HG03558 (cell line): ENCODE measurements at regions not wholly inside any gene's neighbourhood (a gene's known extent, or its start where the extent isn't known, plus 50 kb on each side); places are given as distances from the start of the nearest gene placed in this dataset.
"Not testable (repeated sequence)": the region's sequence is repeated elsewhere in the genome, so short reads cannot be mapped to it uniquely, and the experiment has no call there.

Experiments used
- ATAC-seq: cut with Tn5 transposase; IDR thresholded peaks from one replicate; pipeline ENCODE4 v1.9.1; 2021; ENCODE audit warnings: moderate number of reproducible peaks; ENCODE audit not compliant: unreplicated experiment; ENCODE audit errors: extremely low read depth

DNA sequence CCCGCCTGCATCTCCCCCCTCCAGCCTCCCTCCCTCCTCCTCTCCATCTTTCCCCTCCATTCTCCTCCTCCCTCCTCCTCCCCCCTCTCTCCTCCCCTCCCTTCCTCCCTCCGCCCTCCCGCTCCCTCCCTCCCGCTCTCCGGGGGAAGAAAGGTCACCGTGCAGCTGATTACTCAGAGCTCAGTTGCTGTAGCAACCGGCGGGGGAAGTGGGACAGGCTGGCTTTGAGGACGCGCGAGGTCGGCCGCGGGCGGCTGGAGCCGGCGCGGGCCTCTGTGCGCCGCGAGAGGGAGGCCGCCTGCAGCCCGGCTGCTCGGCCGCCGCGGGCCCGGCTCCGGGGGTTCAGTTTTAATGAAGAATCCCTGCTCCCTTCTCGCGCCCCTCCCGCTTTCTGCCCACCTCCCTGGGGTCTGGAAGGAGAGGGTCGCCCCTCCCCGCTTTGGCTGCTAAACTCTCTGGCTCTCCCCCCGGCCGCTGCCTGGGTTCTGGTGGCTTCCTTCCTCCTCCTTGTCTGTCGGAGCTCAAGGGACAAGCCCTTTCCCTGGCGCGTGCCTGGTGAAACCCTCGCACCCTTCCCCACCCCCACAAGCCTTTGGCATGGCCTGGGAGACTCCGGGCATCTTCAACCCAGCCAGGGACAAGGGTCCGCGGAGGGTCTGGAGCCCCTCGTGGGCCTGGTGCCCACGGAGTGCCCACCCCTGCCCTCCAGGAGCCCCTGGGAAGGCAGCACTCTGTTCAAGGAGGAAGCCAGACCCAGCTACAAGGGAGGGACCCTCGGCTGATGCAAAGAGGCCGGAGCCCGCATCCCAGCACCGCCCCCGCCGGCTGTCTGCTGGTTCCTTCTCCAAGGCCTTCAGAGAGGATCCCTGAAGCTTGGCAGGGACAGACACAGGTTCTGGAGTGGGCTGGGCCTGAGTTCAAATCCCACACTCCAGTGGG lies 160.3 kb downstream of the C9orf50 start:
- ATAC-seq = peak; percentile 53

DNA sequence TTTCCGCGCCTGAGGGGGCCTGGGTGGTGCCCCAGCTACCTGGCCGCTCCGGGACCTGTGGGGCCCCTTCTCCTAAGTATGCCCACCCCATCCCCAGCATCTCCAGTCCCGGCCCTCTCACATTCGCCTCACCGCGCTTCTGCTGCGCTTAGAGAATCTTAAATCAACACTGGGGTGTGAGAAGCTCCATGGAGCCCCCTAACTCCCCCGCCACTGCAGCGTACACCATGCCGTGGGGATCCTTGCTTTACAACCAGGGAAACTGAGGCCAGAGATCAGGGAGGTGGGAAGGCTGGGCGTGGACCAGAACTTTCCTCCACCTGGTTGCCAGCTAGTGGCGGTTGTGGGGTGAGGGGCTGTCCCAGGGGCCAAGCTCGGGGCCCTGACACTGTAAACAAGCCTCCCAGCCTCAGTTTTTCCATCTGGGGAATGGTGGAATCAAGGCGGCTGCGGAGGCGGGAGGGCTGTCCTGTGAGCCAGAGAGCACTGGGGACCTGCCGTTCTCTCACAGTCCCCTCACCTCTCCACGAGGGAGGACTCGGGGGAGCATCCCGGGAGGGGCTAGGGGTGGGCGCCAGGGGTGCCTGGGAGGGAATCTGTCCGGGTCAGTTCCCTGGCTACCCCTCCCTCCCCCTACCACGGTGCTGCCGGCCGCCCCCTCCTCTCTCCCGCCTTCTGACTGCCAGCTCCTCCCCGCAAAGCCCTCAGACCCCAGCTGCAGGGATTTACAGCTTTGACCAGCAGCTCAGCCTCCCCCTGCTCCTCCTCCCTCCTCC lies 161.2 kb downstream of the C9orf50 start:
- no peak for ATAC-seq

DNA sequence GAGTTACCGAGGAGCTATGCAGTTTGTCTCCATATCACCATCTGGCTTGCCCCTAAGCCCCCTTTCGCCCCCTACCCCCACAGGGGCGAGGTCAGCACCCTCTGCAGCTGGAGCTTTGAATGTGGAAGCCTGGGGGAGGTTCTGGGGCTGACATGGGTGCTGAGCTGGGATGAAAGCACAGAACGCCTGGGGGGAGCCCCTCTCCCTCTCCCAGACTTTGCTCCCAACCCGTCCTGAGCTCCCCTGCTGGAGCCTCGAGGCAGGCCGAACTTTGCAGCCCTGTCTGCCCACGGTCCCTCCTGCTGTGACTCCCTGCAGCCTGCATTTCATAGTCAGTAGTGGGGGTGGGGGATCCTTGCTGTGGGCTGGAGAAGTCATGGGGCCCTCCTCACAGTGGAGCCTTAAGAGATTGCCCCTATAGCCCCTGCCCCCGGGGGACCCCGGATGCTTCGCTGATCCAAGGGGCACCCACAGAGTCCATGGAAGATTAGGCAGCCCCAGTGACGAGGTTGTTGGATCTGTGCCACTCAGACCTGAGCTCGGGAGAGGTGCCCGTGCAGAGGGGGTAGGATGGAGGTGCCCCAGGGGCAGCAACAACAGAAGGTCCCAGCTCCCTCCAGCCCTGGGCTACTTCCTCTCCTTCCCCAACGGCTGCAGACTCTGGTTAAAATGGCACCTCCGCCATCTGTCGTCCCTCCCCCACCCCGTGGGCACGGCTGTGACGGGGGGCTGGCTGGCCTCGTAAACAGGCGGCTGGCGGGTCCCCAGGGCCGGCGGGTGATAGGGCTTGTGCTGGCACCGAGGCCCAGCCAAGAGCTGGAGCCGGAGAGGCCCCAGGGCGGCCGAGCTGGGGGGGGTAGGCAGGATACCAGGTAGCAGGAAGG lies 162.0 kb downstream of the C9orf50 start:
- no peak for ATAC-seq

DNA sequence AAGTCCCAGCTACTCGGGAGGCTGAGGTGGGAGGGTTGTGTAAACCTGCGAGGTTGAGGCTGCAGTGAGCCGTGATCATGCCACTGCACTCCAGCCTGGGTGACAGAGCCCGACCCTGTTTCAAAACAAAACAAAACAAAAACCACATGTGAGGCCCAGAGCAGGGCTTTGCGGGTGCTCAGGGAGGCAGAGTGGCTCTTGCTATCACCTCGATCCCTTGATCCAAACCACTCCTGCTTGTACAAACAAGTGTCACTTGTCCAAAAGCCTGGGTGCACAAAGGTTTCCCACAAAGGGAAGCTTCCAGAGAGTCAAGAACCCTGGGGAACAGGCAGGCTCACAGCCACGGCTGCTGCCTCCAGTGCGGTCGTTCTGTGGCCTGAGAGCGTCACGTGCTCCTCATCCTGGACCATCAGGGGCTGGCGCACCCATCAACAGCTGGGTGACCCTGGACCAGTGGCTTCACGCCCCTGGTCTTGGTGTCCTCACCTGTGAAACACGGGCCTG lies 162.7 kb downstream of the C9orf50 start:
- no peak for ATAC-seq

DNA sequence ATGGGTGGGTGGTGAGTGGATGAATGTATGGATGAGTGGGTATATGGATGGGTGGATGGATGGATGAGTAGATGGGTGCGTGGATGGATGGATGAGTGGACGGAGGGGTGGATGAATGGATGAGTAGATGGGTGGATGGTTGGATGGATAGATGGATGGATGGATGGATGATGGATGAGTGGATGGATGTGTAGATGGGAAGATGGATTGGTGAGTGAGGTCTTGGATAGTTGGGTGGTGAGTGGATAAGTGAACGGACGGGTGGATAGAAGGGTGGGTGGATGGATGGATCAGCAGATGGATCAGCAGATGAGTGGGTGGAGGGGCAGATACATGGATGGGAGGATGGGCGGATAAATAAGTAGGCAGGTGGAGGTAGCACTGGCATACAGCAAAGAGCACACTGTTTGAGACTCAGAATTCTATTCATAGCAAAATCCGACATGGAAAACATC lies 163.5 kb downstream of the C9orf50 start:
- no peak for ATAC-seq

DNA sequence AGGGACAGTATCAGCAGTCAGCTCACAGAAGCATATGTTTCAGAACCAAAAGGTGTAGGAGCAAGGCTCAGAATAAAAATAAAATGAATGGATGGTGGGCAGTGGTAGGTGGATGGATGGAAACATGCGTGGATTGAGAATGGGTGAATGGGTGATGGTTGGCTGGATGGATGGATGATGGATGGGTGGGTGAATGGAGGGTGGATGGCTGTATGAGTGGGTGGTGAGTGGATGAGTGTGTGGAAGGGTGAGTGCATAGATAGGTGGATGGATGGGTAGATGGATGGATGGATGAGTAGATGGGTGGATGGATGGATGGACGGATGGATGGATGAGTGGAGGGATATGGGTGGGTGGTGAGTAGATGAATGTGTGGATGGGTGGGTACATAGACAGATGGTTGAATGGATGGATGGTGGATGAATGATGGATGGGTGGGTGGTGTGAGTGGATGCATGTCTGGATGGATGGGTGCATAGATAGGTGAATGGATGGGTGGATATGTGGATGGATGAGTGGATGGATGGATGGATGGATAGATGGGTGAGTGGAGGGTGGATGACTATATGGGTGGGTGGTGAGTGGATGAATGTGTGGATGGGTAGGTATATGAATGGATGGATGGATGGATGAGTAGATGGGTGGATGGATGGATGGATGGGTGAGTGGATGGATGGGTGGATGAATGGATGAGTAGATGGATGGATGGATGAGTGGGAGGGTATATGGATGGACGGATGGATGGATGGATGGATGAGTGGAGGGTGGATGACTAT lies 164.2 kb downstream of the C9orf50 start:
- no peak for ATAC-seq

DNA sequence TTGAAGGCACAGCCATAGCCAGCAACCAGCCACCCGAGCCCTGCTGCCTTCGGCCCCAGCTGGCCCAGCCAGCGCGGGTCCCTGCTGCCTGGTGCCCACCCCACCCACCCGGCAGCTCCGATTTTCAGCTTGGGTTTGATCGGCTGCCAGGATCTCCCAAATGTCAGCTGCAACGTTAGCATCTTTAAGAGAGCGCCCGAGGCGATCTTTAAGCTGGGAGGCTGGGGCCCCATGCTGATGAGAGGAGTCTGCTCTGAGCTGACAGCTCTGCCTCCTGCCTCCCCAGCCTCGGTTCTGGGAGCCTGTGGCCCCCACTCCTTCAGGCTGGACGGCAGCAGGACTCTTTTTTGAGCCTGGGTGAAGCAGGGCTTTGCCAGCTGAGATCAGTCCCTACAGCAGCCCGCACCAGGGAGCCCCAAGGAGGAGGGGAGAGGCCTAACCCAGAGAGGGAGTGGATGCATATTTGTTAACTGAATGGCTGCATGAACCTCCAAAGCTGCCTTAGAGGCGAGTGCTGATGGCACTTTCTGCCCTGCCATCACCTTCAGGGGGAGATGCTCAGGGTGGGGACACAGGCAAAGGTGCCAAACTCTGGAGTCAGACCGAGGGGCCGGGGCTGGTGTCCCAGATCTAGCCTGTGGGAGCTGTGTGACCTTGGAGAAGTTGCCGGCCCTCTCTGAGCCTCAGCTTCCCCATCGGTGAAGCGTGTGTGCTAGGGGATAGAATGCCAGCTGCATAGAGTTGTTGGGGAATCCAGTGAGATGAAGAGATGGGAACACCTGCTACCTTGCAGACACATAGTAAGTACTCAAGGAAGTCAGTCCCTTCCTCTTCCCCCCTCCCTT lies 165.5 kb downstream of the C9orf50 start:
- ATAC-seq = no peak

DNA sequence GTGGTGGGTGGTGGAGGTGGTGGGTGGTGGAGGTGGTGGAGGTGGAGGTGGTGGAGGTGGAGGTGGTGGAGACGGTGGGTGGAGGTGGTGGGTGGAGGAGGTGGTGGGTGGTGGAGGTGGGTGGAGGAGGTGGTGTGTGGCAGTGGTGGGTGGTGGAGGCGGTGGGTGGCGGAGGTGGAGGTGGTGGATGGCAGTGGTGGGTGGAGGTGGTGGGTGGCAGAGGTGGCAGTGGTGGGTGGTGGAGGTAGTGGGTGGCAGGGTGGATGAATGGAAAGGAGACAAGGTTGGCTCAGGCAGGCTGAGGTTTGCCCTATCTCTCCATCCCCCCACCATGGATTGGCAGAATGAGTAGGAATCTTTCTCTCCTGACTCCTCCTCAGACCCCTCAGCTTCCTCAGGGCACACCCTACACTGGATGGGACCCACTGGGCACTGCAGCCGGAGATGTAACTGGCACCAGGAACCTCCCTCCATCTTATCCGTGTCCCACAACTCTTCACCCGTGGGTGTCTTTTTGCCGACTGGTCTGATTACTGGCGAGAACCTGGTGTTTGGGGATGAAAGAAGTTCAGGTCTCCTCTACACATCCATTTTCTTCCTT lies 166.3 kb downstream of the C9orf50 start:
- ATAC-seq = no peak

DNA sequence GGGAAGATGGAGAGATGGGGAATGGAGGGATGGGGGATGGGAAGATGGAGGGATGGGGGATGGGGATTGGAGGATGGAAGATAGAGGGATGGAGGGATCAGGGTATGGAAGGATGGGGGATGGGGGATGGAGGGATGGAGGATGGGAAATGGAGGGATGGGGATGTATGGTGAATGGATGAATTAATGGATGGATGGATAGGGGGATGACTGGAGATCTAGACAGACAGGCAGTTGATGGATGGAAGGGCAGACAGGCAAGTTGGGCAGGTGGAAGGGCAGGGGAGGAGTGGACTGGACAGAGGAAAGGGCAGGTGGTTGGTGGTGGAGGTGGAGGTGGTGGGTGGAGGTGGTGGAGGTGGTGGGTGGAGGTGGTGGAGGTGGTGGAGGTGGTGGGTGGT lies 167.2 kb downstream of the C9orf50 start:
- no peak for ATAC-seq

DNA sequence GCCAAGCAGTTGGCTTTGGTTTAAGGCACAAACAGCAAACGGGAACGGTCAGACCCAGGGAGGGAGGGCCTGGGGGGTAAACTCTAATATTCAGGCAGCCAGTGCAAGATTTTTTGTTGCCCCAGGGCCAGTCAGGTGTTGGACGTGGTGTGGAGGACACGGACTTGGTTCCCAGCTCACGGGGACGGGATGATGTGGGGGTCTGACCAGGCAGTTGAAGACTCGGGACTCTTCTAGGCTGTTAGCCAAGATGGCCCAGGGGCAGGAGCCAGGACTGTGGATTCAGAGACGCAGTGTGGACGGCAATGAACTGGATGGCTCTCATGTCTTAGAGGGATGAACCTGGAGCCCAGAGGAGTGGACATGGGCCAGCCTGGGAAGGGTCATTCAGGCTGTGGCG lies 169.2 kb downstream of the C9orf50 start:
- no peak for ATAC-seq

DNA sequence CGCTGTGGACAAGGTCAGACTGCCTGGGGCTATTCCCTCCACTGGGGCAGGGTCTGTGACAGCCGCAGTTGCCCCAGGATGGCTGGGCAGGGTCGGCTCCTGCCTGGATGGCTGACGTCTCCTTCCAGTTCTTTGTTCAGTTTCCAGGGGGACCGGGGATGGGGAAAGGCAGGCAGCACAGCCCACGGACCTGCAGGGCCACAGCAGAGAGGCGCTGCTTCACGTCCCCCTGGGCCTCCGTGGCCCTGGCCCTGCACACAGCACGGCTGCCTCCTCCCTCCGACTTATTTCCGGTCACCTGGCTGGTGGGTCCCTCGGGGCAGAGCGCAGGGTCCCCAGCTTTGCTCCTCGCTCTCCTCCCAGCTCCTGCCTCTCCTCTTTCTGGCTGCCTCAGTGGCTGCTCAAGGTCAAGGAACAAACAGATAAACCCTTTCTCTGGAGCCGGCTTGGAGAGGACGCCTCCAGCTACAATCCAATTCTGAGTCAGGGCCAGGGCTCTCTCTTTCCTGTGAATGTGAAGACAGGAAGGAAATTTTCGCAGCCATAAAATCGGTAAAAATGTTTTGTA lies 169.7 kb downstream of the C9orf50 start:
- no peak for ATAC-seq

DNA sequence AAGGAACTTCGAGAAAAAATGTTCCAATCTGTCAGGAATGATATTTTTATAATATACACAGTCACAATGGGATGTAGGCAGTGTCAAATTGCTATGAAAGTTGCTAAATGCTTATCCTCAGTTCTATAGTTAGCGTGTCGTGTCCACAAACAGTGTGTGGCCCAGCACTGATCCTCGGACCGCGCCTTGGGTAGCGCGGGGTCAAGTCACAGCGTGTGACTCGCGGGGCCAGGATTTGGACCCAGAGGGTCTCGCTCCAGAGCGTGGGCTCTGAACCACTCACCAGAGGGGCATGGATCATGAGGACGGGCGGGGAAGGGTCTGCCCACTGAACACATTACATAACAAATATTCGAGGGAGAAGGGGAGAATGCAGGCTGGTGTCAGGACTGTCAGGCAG lies 171.8 kb downstream of the C9orf50 start:
- no peak for ATAC-seq

DNA sequence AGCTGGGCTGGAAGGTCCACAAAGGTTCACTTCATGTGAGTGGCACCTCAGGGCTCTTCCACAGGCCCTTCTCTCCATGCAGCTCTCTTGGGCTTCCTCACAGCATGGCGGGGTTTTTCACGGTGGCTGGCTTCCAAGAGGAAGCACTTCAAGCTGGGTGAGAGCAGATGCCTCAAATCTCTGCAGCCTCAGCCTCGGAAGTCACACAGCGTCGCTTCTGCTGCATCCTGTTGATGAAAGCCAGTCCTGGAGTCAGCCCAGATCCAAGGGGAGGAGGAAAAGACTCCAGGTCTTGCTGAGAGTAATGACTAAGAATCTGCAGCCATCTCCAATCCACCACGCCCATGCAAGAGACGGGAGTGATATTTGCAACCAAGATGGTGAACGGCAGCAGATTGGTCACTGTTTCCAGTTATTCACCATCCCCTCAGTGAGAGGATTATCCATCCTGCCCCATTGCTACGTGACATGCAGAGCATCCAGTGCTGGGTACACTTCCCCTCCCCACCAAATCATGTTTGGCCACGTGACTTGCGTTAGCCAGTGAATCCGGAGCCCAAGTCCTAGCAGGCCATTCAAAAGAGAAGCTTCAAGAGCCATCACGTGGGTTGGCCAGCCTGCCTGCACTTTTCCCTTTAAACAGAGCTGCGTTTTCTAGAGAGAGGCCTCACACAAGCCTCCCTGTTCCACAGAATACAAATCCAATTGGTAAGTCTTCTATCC lies 173.9 kb downstream of the C9orf50 start:
- no peak for ATAC-seq

DNA sequence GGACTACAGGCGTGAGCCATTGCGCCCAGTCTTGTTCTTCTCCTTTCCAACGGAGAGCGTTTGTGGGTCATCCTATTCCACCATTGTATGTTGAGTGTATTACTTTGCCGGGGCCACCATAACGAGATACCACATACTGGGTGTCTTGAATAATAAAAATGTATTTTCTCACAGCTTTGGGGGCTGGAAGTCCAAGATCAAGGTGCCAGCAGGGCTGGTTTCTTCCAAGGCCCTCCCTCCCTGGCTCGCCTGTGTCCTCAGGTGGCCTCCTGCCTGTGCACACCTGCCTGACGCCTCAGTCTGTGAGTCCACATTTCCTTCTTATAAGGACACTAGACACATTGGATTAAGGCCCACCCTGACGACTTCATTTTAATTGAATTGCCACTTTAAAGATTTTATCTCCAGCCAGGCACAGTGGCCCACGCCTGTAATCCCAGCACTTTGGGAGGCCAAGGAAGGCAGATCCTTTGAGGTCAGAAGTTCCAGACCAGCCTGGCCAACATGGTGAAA lies 175.1 kb downstream of the C9orf50 start:
- no peak for ATAC-seq

DNA sequence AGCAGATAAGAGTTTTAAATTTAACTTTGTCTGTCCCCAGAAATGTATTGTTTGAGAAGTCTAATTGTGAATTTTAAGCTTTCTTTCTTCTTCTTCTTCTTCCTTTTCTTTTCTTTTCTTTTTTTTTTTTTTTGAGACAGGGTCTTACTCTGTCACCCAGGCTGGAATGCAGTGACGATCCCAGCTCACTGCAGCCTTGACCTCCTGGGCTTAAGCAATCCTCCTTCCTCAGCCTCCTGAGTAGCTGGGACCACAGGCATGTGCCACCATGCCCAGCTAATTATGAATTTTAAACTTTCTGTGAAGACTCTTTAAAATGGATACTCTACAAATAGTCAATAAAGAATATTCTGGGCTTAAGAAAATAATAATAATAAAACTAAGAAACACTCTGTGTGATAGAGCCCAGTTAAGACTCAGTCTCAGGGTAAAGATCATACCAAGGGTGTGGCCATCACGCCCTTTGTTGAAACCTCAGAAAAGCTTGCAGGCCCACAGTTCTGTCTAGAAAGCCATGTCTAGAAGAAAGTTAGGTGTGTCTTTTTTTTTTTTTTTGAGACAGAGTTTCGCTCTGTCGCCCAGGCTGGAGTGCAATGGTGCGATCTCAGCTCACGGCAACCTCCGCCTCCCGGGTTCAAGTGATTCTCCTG lies 177.3 kb downstream of the C9orf50 start:
- not testable (repeated sequence) for ATAC-seq

DNA sequence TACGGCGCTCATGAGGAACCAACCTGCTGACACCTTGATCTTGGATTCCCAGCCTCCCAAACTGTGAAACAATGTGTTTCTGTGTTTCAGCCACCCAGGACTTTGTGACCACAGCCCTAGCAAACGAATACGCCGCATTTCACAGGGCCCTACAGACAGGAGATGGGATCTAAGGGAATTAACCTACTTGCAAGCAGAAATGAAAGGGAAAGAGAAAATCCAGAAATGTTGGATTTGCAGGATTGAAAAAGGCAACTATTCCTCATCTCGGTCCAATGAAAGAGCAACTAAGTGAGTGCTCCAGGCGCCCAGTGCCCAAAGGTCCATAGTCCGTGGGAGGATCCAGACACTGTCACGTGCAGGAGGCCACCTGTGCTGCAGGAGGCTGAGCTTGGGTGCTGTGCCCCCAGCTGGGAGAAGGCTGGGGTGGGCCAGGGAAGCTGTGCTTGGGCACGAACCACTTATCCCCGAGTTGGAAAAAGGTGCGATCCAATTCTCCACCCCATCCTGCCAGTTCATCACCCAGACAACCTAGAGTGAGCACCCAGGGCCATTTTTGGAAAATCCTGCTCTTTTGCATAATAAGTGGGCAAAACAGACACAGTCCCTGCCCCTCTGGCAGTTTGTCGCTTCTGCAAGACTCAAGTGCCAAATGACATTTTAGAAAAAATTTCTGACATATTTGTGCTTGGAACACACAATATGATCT lies 177.9 kb downstream of the C9orf50 start:
- no peak for ATAC-seq
